ENCODE measurements at regions not wholly inside any gene's neighbourhood (a gene's known extent, or its start where the extent isn't known, plus 50 kb on each side); places are given as distances from the start of the nearest gene placed in this dataset.
A peak's percentile ranks its signal among the peaks of the same experiment; 100 is the strongest.
"Not testable (repeated sequence)": the region's sequence is repeated elsewhere in the genome, so short reads cannot be mapped to it uniquely, and the experiment has no call there.

- peak; percentile 39 for DNase-seq (ENCODE audit: low read depth)
Observed at GRCh38 chr13:84655677-84656076, 773.4 kb upstream of the SLITRK1 start.

- DNase-seq (ENCODE audit: low read depth), result no peak
Observed at GRCh38 chr13:84654654-84655275, 772.5 kb upstream of the SLITRK1 start.

GRCh38 chr13:84653915-84654534 is 771.8 kb upstream of the SLITRK1 start:
- no peak for DNase-seq (ENCODE audit: low read depth)

GRCh38 chr13:84651705-84652104 is 769.4 kb upstream of the SLITRK1 start:
- DNase-seq (ENCODE audit: low read depth), result no peak

GRCh38 chr13:84651288-84651687 is 769.0 kb upstream of the SLITRK1 start:
- DNase-seq (ENCODE audit: low read depth), result peak; percentile 72

GRCh38 chr13:84649853-84650252 is 767.6 kb upstream of the SLITRK1 start:
- DNase-seq (ENCODE audit: low read depth), result peak; percentile 64

GRCh38 chr13:84648069-84648640 is 765.9 kb upstream of the SLITRK1 start:
- DNase-seq (ENCODE audit: low read depth), result peak; percentile 4

GRCh38 chr13:84646957-84647356 is 764.7 kb upstream of the SLITRK1 start:
- DNase-seq (ENCODE audit: low read depth), result no peak

GRCh38 chr13:84645196-84646012 is 763.1 kb upstream of the SLITRK1 start:
- peak; percentile 94 for DNase-seq (ENCODE audit: low read depth)

GRCh38 chr13:84641491-84641890 is 759.2 kb upstream of the SLITRK1 start:
- peak; percentile 75 for DNase-seq (ENCODE audit: low read depth)

- no peak for DNase-seq (ENCODE audit: low read depth)
Observed at GRCh38 chr13:84640691-84641090, 758.4 kb upstream of the SLITRK1 start.

- DNase-seq (ENCODE audit: low read depth), result no peak
Observed at GRCh38 chr13:84630476-84630875, 748.2 kb upstream of the SLITRK1 start.

GRCh38 chr13:84616864-84617263 is 734.6 kb upstream of the SLITRK1 start:
- no peak for DNase-seq (ENCODE audit: low read depth)

GRCh38 chr13:84609716-84610115 is 727.4 kb upstream of the SLITRK1 start:
- DNase-seq (ENCODE audit: low read depth), result peak; percentile 29

GRCh38 chr13:84607261-84608013 is 725.2 kb upstream of the SLITRK1 start:
- peak; percentile 83 for DNase-seq (ENCODE audit: low read depth)

- no peak for DNase-seq (ENCODE audit: low read depth)
Observed at GRCh38 chr13:84606616-84607015, 724.3 kb upstream of the SLITRK1 start.

GRCh38 chr13:84605927-84606326 is 723.7 kb upstream of the SLITRK1 start:
- DNase-seq (ENCODE audit: low read depth), result no peak

- DNase-seq (ENCODE audit: low read depth), result no peak
Observed at GRCh38 chr13:84591444-84591843, 709.2 kb upstream of the SLITRK1 start.

GRCh38 chr13:84590663-84591062 is 708.4 kb upstream of the SLITRK1 start:
- DNase-seq (ENCODE audit: low read depth), result no peak

GRCh38 chr13:84588023-84588422 is 705.7 kb upstream of the SLITRK1 start:
- no peak for DNase-seq (ENCODE audit: low read depth)

- DNase-seq (ENCODE audit: low read depth), result not testable (repeated sequence)
Observed at GRCh38 chr13:84579901-84580300, 697.6 kb upstream of the SLITRK1 start.

GRCh38 chr13:84574851-84575250 is 692.6 kb upstream of the SLITRK1 start:
- DNase-seq (ENCODE audit: low read depth), result peak; percentile 44
